ENCODE measurements at regions not wholly inside any gene's neighbourhood (a gene's known extent, or its start where the extent isn't known, plus 50 kb on each side); places are given as distances from the start of the nearest gene placed in this dataset.

GRCh38 chr19:28940751-28941500 lies 272.0 kb downstream of the UQCRFS1 start:
- Histone ChIP-seq H2AFZ (no peak overlapping the region), H3K27ac (no peak overlapping the region), H3K27me3 (ENCODE audit: insufficient read depth, low read depth) (peaks cover 29% of the 10 kb centered on the region), H3K9me3 (ENCODE audit: insufficient read depth, low read depth) (no peaks in the 10 kb centered on the region), H3K79me2 (ENCODE audit: low read depth) (no peaks in the 10 kb centered on the region), H3K4me1 (replicated peaks; ENCODE audit: insufficient read depth) (no peaks in the 10 kb centered on the region), H3K36me3 (ENCODE audit: low read depth) (no peaks in the 10 kb centered on the region), H3F3A (ENCODE audit: insufficient read depth, low read depth) (no peaks in the 10 kb centered on the region), H3K9me2 (ENCODE audit: insufficient read depth) (no peaks in the 10 kb centered on the region), H4K20me1 (ENCODE audit: insufficient read depth) (no peaks in the 10 kb centered on the region), H3K4me3 (no peak overlapping the region), H3K4me2 (no peak overlapping the region)
- ChIA-PET CTCF (no interaction called here), POLR2A (ENCODE audit: unreplicated experiment) (no interaction called here)
- intact Hi-C loops (cut with micrococcal nuclease; ENCODE audit: unreplicated experiment) = no loop called here
- no peak for TF ChIP-seq EZH2 (IDR thresholded peaks at IDR 0.05; ENCODE audit: low read depth)
- TF ChIP-seq CTCF (conservative IDR thresholded peaks at IDR 0.05) = no peak
- DNase-seq = no peak
- BruUV-seq (replicated peaks) = no TSS peak

- Histone ChIP-seq H3K27ac (no peak overlapping the region), H3K9me2 (ENCODE audit: insufficient read depth) (no peaks in the 10 kb centered on the region), H3K4me2 (no peak overlapping the region), H3K9me3 (ENCODE audit: insufficient read depth, low read depth) (no peaks in the 10 kb centered on the region), H3K27me3 (ENCODE audit: insufficient read depth, low read depth) (peaks cover 21% of the 10 kb centered on the region), H3K79me2 (ENCODE audit: low read depth) (no peaks in the 10 kb centered on the region), H3F3A (ENCODE audit: insufficient read depth, low read depth) (no peaks in the 10 kb centered on the region), H3K36me3 (ENCODE audit: low read depth) (no peaks in the 10 kb centered on the region), H3K4me3 (no peak overlapping the region), H2AFZ (no peak overlapping the region), H3K4me1 (replicated peaks; ENCODE audit: insufficient read depth) (no peaks in the 10 kb centered on the region), H4K20me1 (ENCODE audit: insufficient read depth) (no peaks in the 10 kb centered on the region)
- intact Hi-C loops (cut with micrococcal nuclease; ENCODE audit: unreplicated experiment) = no loop called here
- ChIA-PET CTCF (no interaction called here), POLR2A (ENCODE audit: unreplicated experiment) (no interaction called here)
- DNase-seq = no peak
- no peak for TF ChIP-seq EZH2 (IDR thresholded peaks at IDR 0.05; ENCODE audit: low read depth)
- TF ChIP-seq CTCF (conservative IDR thresholded peaks at IDR 0.05) = no peak
- BruUV-seq (replicated peaks) = no TSS peak
Observed at GRCh38 chr19:28939236-28939635, 273.7 kb downstream of the UQCRFS1 start.

- no peak for TF ChIP-seq CTCF (conservative IDR thresholded peaks at IDR 0.05)
- TF ChIP-seq EZH2 (IDR thresholded peaks at IDR 0.05; ENCODE audit: low read depth) = no peak
- no TSS peak for BruUV-seq (replicated peaks)
Observed at GRCh38 chr19:28936001-28936400, 276.9 kb downstream of the UQCRFS1 start.

More at GRCh38 chr19:28936001-28936400, 276.9 kb downstream of the UQCRFS1 start:
- DNase-seq = no peak
- ChIA-PET CTCF (no interaction called here), POLR2A (ENCODE audit: unreplicated experiment) (no interaction called here)
- no peak overlapping the region for H3K4me2 ChIP-seq
- H3K27me3 ChIP-seq (ENCODE audit: insufficient read depth, low read depth) = peaks cover 5% of the 10 kb centered on the region
- no peaks in the 10 kb centered on the region for H3F3A ChIP-seq (ENCODE audit: insufficient read depth, low read depth)
- no peak overlapping the region for H3K4me3 ChIP-seq
- no peaks in the 10 kb centered on the region for H3K79me2 ChIP-seq (ENCODE audit: low read depth)
- intact Hi-C loops (cut with micrococcal nuclease; ENCODE audit: unreplicated experiment) = no loop called here
- no peak overlapping the region for H2AFZ ChIP-seq
- H3K9me3 ChIP-seq (ENCODE audit: insufficient read depth, low read depth) = no peaks in the 10 kb centered on the region
- H3K4me1 ChIP-seq (replicated peaks; ENCODE audit: insufficient read depth) = no peaks in the 10 kb centered on the region
- no peaks in the 10 kb centered on the region for H3K36me3 ChIP-seq (ENCODE audit: low read depth)
- no peak overlapping the region for H3K27ac ChIP-seq
- no peaks in the 10 kb centered on the region for H4K20me1 ChIP-seq (ENCODE audit: insufficient read depth)
- no peaks in the 10 kb centered on the region for H3K9me2 ChIP-seq (ENCODE audit: insufficient read depth)

Data from PC-9 (cell line).